Motor neuron (in vitro differentiated cells): ENCODE measurements at regions not wholly inside any gene's neighbourhood (a gene's known extent, or its start where the extent isn't known, plus 50 kb on each side); places are given as distances from the start of the nearest gene placed in this dataset.
"Not testable (repeated sequence)": the region's sequence is repeated elsewhere in the genome, so short reads cannot be mapped to it uniquely, and the experiment has no call there.

ENCODE experiments used
- ATAC-seq, 8 experiments: fragments of 200-7000 bp; cut with Tn5 transposase; replicated peaks in 6 of 8; 2 replicates each; pipeline ENCODE4 v1.8.0; 2021; ENCODE audit warnings: mild to moderate bottlenecking in 8 of 8, moderate library complexity in 8 of 8
- H3K27ac ChIP-seq, 2 donors: fragments of 250-450 bp; sonication (Bioruptor Pico); 2 replicates each; pipeline ENCODE4 v1.9.0; 2021; ENCODE audit warnings: antibody characterized with exemption in 2 of 2, mild to moderate bottlenecking in 2 of 2, moderate library complexity in 1 of 2
- H3K4me1 ChIP-seq, 2 donors: fragments of 250-450 bp; sonication (Bioruptor Pico); replicated peaks in 1 of 2; 2 replicates each; pipeline ENCODE4 v1.6.1; 2021; ENCODE audit warnings: antibody characterized with exemption in 2 of 2, mild to moderate bottlenecking in 2 of 2, moderate library complexity in 1 of 2
- H3K4me3 ChIP-seq, 5 donors: fragments of 250-450 bp; sonication (Bioruptor Pico); 2 replicates each; pipeline ENCODE4 v1.9.0; 2021; ENCODE audit warnings: antibody characterized with exemption in 5 of 5, mild to moderate bottlenecking in 5 of 5, moderate library complexity in 4 of 5
- WGBS, 10 experiments: fragments of 450-650 bp; shearing (Covaris generic); methylation state at CpG; one replicate each; pipeline ENCODE4 v1.0.0; 2022; 5-methylcytosine and 5-hydroxymethylcytosine counted together
- in situ Hi-C, 9 experiments: fragments of 400-800 bp; cut with MboI; loops; one replicate each; pipeline ENCODE4 v1.15.0; 2021; ENCODE audit warnings: low sequenced_read_pairs in 9 of 9, low pct_unique_long_range_greater_than_20kb in 2 of 9; ENCODE audit not compliant: unreplicated experiment in 9 of 9

GRCh38 chr3:177615015-177615414, 417.7 kb upstream of the TBL1XR1 start:
- no peak overlapping the region for H3K4me3 ChIP-seq
- in situ Hi-C loops: no loop called here
- peaks cover 26 to 35% of the 10 kb centered on the region in 2 donors for H3K4me1 ChIP-seq
- ATAC-seq: peak in 6 of 8 experiments; percentile 46 to 96 (median 86)
- WGBS, 10 experiments: 17 to 100% (median 47%) methylated on average over 1 to 2 of the region's 2 CpGs; no CpG with 5 or more reads in 4 of the 10 experiments
- H3K27ac ChIP-seq: no peak overlapping the region

- WGBS, 10 experiments: 27 to 71% (median 63%) methylated on average over 3 to 8 of the region's 8 CpGs
- no peak for ATAC-seq
- in situ Hi-C loops: no loop called here
Measured at GRCh38 chr3:177618873-177619733, 421.8 kb upstream of the TBL1XR1 start.

GRCh38 chr3:177620073-177620472, 422.8 kb upstream of the TBL1XR1 start:
- ATAC-seq: no peak
- 52 to 100% (median 95%) methylated on average over 1 to 9 of the region's 9 CpGs; no CpG with 5 or more reads in 2 of the 10 experiments for WGBS, 10 experiments
- Histone ChIP-seq H3K27ac (no peak overlapping the region), H3K4me3 (no peak overlapping the region), H3K4me1 (peaks cover 0 to 11% of the 10 kb centered on the region in 2 donors)
- in situ Hi-C loops: no loop called here

More at GRCh38 chr3:177618873-177619733, 421.8 kb upstream of the TBL1XR1 start:
- no peak overlapping the region for H3K4me3 ChIP-seq
- H3K27ac ChIP-seq: no peak overlapping the region
- peaks cover 0 to 14% of the 10 kb centered on the region in 2 donors for H3K4me1 ChIP-seq

GRCh38 chr3:177622520-177622919, 425.2 kb upstream of the TBL1XR1 start:
- Histone ChIP-seq H3K27ac (no peak overlapping the region), H3K4me1 (peaks cover 0 to 7% of the 10 kb centered on the region in 2 donors), H3K4me3 (no peak overlapping the region)
- WGBS, 10 experiments: 80 to 100% (median 92%) methylated on average over 1 of the region's 1 CpG; no CpG with 5 or more reads in 2 of the 10 experiments
- in situ Hi-C loops: no loop called here
- no peak for ATAC-seq

GRCh38 chr3:177622982-177623617, 425.8 kb upstream of the TBL1XR1 start:
- Histone ChIP-seq H3K4me3 (no peak overlapping the region), H3K27ac (no peak overlapping the region), H3K4me1 (peaks cover 0 to 7% of the 10 kb centered on the region in 2 donors)
- in situ Hi-C loops: no loop called here
- ATAC-seq: no peak
- 80 to 100% (median 100%) methylated on average over 2 to 5 of the region's 5 CpGs; no CpG with 5 or more reads in 2 of the 10 experiments for WGBS, 10 experiments

- Histone ChIP-seq H3K4me1 (peaks cover 0 to 1% of the 10 kb centered on the region in 2 donors), H3K4me3 (no peak overlapping the region), H3K27ac (no peak overlapping the region)
- in situ Hi-C loops: no loop called here
- 81 to 100% (median 90%) methylated on average over 6 to 13 of the region's 13 CpGs for WGBS, 10 experiments
- no peak for ATAC-seq
Measured at GRCh38 chr3:177624528-177625495, 427.5 kb upstream of the TBL1XR1 start.

- in situ Hi-C loops: no loop called here
- WGBS, 10 experiments: 67 to 100% (median 96%) methylated on average over 1 to 2 of the region's 2 CpGs; no CpG with 5 or more reads in 4 of the 10 experiments
Measured at GRCh38 chr3:177626045-177626444, 428.8 kb upstream of the TBL1XR1 start.

GRCh38 chr3:177628095-177628719, 430.9 kb upstream of the TBL1XR1 start:
- in situ Hi-C loops, H3K4me1 ChIP-seq, H3K27ac ChIP-seq, H3K4me3 ChIP-seq: not testable (repeated sequence)
- peak in 2 of 8 experiments; percentile 49 to 78 for ATAC-seq

More at GRCh38 chr3:177626045-177626444, 428.8 kb upstream of the TBL1XR1 start:
- Histone ChIP-seq H3K27ac (no peak overlapping the region), H3K4me1 (no peaks in the 10 kb centered on the region), H3K4me3 (no peak overlapping the region)
- no peak for ATAC-seq

- Histone ChIP-seq H3K4me3 (no peak overlapping the region), H3K27ac (no peak overlapping the region), H3K4me1 (no peaks in the 10 kb centered on the region)
- no peak for ATAC-seq
- WGBS, 10 experiments: 25 to 100% (median 74%) methylated on average over 1 to 3 of the region's 3 CpGs
- in situ Hi-C loops: no loop called here
Measured at GRCh38 chr3:177629276-177629675, 432.0 kb upstream of the TBL1XR1 start.

- H3K27ac ChIP-seq: no peak overlapping the region
- no peak for ATAC-seq
- H3K4me1 ChIP-seq: no peaks in the 10 kb centered on the region
- in situ Hi-C loops: no loop called here
- 16 to 100% (median 81%) methylated on average over 1 to 5 of the region's 5 CpGs for WGBS, 10 experiments
- no peak overlapping the region for H3K4me3 ChIP-seq
Measured at GRCh38 chr3:177633671-177634207, 436.5 kb upstream of the TBL1XR1 start.

GRCh38 chr3:177635601-177636106, 438.4 kb upstream of the TBL1XR1 start:
- 63 to 97% (median 91%) methylated on average over 1 to 3 of the region's 3 CpGs; no CpG with 5 or more reads in 1 of the 10 experiments for WGBS, 10 experiments

More at GRCh38 chr3:177635601-177636106, 438.4 kb upstream of the TBL1XR1 start:
- ATAC-seq, H3K4me3 ChIP-seq, H3K27ac ChIP-seq, in situ Hi-C loops, H3K4me1 ChIP-seq: not testable (repeated sequence)
